Gastroesophageal sphincter (tissue), 3 donors: ENCODE measurements at regions not wholly inside any gene's neighbourhood (a gene's known extent, or its start where the extent isn't known, plus 50 kb on each side); places are given as distances from the start of the nearest gene placed in this dataset.

Experiments
- CTCF ChIP-seq, 4 experiments: fragments of 200-600 bp in 2 of 4; fragments of 450-650 bp in 2 of 4; sonication (generic) in 1 of 4; IDR thresholded peaks; one replicate each; pipeline ENCODE4 v1.5.1; 2017 to 2019; ENCODE audit warnings: antibody characterized with exemption in 4 of 4, mild to moderate bottlenecking in 2 of 4, moderate library complexity in 2 of 4
- EP300 ChIP-seq: sonication (generic); formaldehyde crosslinking; IDR thresholded peaks from one replicate; pipeline ENCODE4 v1.6.1; 2017; ENCODE audit warnings: antibody characterized with exemption, mild to moderate bottlenecking
- POLR2A ChIP-seq, 2 donors: fragments of 450-650 bp; IDR thresholded peaks; one replicate each; pipeline ENCODE4 v1.6.1; 2017; ENCODE audit warnings: antibody characterized with exemption in 2 of 2, mild to moderate bottlenecking in 2 of 2, moderate library complexity in 1 of 2

DNA sequence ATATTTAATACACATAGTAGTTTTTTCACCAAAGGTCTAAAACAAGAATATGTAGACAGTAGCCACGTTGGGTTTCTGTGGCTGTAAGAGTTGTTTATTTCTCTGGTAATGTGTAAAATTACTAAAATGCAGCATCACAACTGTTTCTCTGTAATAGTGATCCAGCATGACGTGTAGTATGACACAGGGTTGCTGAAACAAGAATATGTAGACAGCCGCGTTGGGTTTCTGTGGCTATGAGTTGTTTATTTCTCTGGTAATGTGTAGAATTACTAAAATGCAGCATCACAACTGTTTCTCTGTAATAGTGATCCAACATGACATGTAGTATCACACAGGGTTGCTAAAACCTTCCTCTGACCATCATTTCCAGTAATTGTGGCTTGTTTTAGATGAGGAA is 153.6 kb upstream of the ZNF717 start:
- TF ChIP-seq POLR2A (IDR thresholded peaks at IDR 0.05) (no peak), CTCF (IDR thresholded peaks at IDR 0.05) (no peak), EP300 (no peak)
